ENCODE measurements at regions not wholly inside any gene's neighbourhood (a gene's known extent, or its start where the extent isn't known, plus 50 kb on each side); places are given as distances from the start of the nearest gene placed in this dataset.
A peak's percentile ranks its signal among the peaks of the same experiment; 100 is the strongest.

DNA sequence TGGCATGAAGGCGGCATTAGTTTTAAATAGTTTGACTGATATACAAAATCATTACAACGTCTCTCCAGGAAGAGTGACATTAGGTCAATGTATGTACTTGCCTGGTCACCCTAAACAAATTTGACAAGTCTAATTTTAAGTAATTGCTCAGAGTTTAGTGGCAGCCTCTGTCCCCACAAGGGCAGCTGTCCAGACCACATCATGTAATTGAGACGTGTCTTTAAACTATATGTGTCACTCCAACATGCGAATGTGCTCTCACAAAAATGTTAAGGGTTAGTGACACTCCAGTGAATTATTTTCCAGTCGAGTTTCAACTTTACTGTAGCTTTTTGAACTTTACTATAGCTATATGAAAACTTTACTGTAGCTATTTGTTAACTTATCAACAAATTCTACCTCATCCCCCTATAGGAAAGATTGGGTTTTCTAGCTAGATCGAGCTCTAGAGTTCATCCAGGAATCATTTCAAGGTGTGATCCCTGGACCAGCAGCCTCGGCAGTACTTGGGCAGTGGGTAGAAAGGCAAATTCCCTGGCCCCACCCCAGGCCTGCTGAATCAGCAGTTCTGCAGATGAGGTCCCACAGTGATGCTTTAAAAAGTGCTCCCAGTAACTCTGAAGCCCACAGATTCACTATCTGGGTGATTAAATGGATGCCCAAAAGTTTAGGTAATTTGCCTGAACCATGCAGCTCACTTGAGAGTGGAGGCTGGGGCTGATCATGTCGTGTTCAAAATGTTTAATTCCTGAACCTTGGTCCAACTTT, 66.4 kb upstream of the POU3F3 start:
- no peaks in the 10 kb centered on the region for H3K4me1 ChIP-seq (ENCODE audit: insufficient read depth, low read length)
- no peak overlapping the region for H3K4me3 ChIP-seq (ENCODE audit: low read length)
- Mint-ChIP-seq H3K4me3 (no peak overlapping the region), H3K9me3 (peaks cover 0 to 4% (median 0%) of the 10 kb centered on the region in 5 donors), H3K27ac (no peak overlapping the region), H3K36me3 (no peaks in the 10 kb centered on the region), H3K4me1 (no peaks in the 10 kb centered on the region), H3K27me3 (peaks cover 0 to 5% of the 10 kb centered on the region in 2 donors)
- DNase-seq: no peak
- no peaks in the 10 kb centered on the region for H3K9me3 ChIP-seq (ENCODE audit: low read length)
- H3K27ac ChIP-seq (ENCODE audit: low read depth, low read length): no peak overlapping the region
- ChIA-PET CTCF (no interaction called here), POLR2A (no interaction called here)
- no peaks in the 10 kb centered on the region for H3K27me3 ChIP-seq (ENCODE audit: insufficient read depth, low read length, poor library complexity, severe bottlenecking)
- no peaks in the 10 kb centered on the region for H3K36me3 ChIP-seq (ENCODE audit: insufficient read depth, low read length)

DNA sequence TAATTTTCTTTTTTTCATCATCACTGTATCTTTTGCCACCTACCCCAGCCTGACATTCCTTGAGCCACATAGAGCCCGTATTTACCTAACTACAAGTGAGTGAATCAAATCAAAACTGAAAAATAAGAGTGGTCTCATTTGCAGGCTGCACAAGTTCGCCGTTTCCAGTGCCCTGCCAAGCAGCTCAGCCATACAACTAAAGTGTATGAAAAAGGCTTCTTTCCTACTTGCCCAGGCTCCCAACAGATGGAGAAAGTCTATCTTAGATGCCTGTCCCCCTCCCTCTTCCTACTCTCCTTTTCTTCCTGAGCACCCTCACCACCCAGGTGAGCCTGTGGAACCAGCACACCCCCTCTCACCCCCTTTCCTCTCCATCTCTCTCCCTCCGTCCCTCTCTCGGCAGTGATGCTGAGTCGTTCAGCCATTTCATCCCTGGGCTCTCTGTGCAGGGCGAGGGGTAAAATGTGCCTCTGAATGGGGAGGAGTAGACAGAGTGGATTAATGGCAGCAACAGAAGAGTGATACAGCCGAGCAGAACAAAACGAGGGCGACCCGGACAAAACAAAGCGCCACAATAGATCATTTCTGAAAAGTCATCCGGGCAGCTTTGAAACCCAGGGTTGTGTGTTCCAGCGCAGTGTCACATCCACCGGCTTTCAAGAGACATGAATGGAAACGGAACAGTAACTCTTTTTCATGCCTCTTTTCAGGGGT, 65.0 kb upstream of the POU3F3 start:
- Mint-ChIP-seq H3K4me1 (no peaks in the 10 kb centered on the region), H3K4me3 (no peak overlapping the region), H3K27me3 (peaks cover 0 to 5% of the 10 kb centered on the region in 2 donors), H3K27ac (no peak overlapping the region), H3K9me3 (peaks cover 0 to 4% (median 0%) of the 10 kb centered on the region in 5 donors), H3K36me3 (no peaks in the 10 kb centered on the region)
- ChIA-PET POLR2A (no interaction called here), CTCF (no interaction called here)
- Histone ChIP-seq H3K36me3 (ENCODE audit: insufficient read depth, low read length) (no peaks in the 10 kb centered on the region), H3K9me3 (ENCODE audit: low read length) (no peaks in the 10 kb centered on the region), H3K4me3 (ENCODE audit: low read length) (no peak overlapping the region), H3K4me1 (ENCODE audit: insufficient read depth, low read length) (no peaks in the 10 kb centered on the region), H3K27me3 (ENCODE audit: insufficient read depth, low read length, poor library complexity, severe bottlenecking) (no peaks in the 10 kb centered on the region), H3K27ac (ENCODE audit: low read depth, low read length) (no peak overlapping the region)
- DNase-seq: no peak

GRCh38 chr2:104790100-104790811, 63.7 kb upstream of the POU3F3 start:
- Histone ChIP-seq H3K4me1 (ENCODE audit: insufficient read depth, low read length) (no peaks in the 10 kb centered on the region), H3K27ac (ENCODE audit: low read depth, low read length) (no peak overlapping the region), H3K4me3 (ENCODE audit: low read length) (no peak overlapping the region), H3K36me3 (ENCODE audit: insufficient read depth, low read length) (no peaks in the 10 kb centered on the region), H3K9me3 (ENCODE audit: low read length) (no peaks in the 10 kb centered on the region), H3K27me3 (ENCODE audit: insufficient read depth, low read length, poor library complexity, severe bottlenecking) (no peaks in the 10 kb centered on the region)
- peaks cover 0 to 4% (median 0%) of the 10 kb centered on the region in 5 donors for H3K9me3 Mint-ChIP-seq
- no peak for DNase-seq
- no peaks in the 10 kb centered on the region for H3K36me3 Mint-ChIP-seq
- CTCF ChIA-PET: no interaction called here
- peaks cover 0 to 5% of the 10 kb centered on the region in 2 donors for H3K27me3 Mint-ChIP-seq
- no peaks in the 10 kb centered on the region for H3K4me1 Mint-ChIP-seq
- no peak overlapping the region for H3K27ac Mint-ChIP-seq
- POLR2A ChIA-PET: no interaction called here
- no peak overlapping the region for H3K4me3 Mint-ChIP-seq

DNA sequence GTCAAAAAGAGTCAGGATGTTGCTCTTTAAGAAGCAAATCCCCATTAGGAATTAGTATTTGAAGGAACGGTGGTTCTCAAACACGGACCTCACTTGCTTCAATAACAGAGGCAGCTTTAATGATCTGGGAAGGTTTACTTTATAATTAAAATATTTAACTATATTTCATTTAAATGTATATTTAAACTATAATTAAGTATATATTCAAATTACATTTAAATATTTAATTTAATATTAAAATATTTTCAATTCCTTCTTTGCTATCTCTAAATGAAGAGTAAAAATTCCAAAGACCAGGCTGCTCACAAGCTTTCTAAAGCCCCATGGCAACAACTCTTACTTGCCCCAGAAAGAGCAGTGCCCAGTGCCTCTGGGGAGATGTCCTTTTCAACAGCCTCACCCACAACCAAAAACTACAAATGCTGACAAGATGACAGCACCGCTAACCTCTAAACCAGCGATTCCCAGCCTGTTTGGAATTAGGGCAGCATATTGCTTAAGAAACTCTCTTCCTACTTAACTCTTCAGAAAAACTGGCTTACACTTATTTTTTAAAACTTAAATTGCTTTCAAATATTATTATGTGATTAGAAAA, 62.9 kb upstream of the POU3F3 start:
- Histone ChIP-seq H3K27ac (ENCODE audit: low read depth, low read length) (no peak overlapping the region), H3K27me3 (ENCODE audit: insufficient read depth, low read length, poor library complexity, severe bottlenecking) (no peaks in the 10 kb centered on the region), H3K36me3 (ENCODE audit: insufficient read depth, low read length) (no peaks in the 10 kb centered on the region), H3K9me3 (ENCODE audit: low read length) (no peaks in the 10 kb centered on the region), H3K4me3 (ENCODE audit: low read length) (no peak overlapping the region), H3K4me1 (ENCODE audit: insufficient read depth, low read length) (no peaks in the 10 kb centered on the region)
- H3K27ac Mint-ChIP-seq: no peak overlapping the region
- H3K9me3 Mint-ChIP-seq: peaks cover 0 to 4% (median 0%) of the 10 kb centered on the region in 5 donors
- no peak for DNase-seq
- ChIA-PET CTCF (no interaction called here), POLR2A (no interaction called here)
- H3K4me3 Mint-ChIP-seq: no peak overlapping the region
- no peaks in the 10 kb centered on the region for H3K36me3 Mint-ChIP-seq
- no peaks in the 10 kb centered on the region for H3K4me1 Mint-ChIP-seq
- peaks cover 0 to 5% of the 10 kb centered on the region in 2 donors for H3K27me3 Mint-ChIP-seq

GRCh38 chr2:104793966-104794365, 59.9 kb upstream of the POU3F3 start:
- Mint-ChIP-seq H3K4me1 (no peaks in the 10 kb centered on the region), H3K4me3 (peak overlapping the region in 1 of 7 donors; percentile 33), H3K36me3 (no peaks in the 10 kb centered on the region), H3K9me3 (no peaks in the 10 kb centered on the region), H3K27me3 (peaks cover 0 to 2% of the 10 kb centered on the region in 2 donors), H3K27ac (no peak overlapping the region)
- no peak overlapping the region for H3K27ac ChIP-seq (ENCODE audit: low read depth, low read length)
- ChIA-PET CTCF (no interaction called here), POLR2A (no interaction called here)
- no peak for DNase-seq
- no peak overlapping the region for H3K4me3 ChIP-seq (ENCODE audit: low read length)
- H3K36me3 ChIP-seq (ENCODE audit: insufficient read depth, low read length): no peaks in the 10 kb centered on the region
- H3K4me1 ChIP-seq (ENCODE audit: insufficient read depth, low read length): no peaks in the 10 kb centered on the region
- H3K27me3 ChIP-seq (ENCODE audit: insufficient read depth, low read length, poor library complexity, severe bottlenecking): no peaks in the 10 kb centered on the region
- no peaks in the 10 kb centered on the region for H3K9me3 ChIP-seq (ENCODE audit: low read length)

DNA sequence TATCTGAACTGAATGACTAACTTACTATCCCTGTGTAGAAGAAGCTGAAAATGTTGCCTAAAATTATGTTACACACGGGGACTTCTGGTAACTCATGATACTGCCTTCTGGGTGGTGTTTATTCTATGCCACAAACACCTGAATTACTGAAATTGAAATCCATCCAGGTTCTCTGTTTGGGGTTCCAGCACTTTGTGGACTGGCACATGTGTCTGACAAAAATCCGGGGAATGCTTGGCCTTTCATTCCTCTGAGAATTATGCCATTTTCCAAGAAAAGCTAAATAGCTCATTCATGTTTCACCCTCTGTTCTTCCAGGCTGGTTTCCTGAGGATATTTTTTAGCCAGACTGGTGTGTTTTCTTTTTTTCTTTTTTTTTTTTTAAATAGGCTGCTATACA, 59.5 kb upstream of the POU3F3 start:
- no peak overlapping the region for H3K4me3 ChIP-seq (ENCODE audit: low read length)
- DNase-seq: no peak
- no peaks in the 10 kb centered on the region for H3K27me3 ChIP-seq (ENCODE audit: insufficient read depth, low read length, poor library complexity, severe bottlenecking)
- no peak overlapping the region for H3K27ac ChIP-seq (ENCODE audit: low read depth, low read length)
- no peak overlapping the region for H3K27ac Mint-ChIP-seq
- H3K4me1 Mint-ChIP-seq: no peaks in the 10 kb centered on the region
- no peaks in the 10 kb centered on the region for H3K27me3 Mint-ChIP-seq
- no peaks in the 10 kb centered on the region for H3K36me3 Mint-ChIP-seq
- H3K9me3 Mint-ChIP-seq: no peaks in the 10 kb centered on the region
- no peaks in the 10 kb centered on the region for H3K36me3 ChIP-seq (ENCODE audit: insufficient read depth, low read length)
- H3K4me3 Mint-ChIP-seq: no peak overlapping the region
- POLR2A ChIA-PET: no interaction called here
- no peaks in the 10 kb centered on the region for H3K9me3 ChIP-seq (ENCODE audit: low read length)
- CTCF ChIA-PET: no interaction called here
- no peaks in the 10 kb centered on the region for H3K4me1 ChIP-seq (ENCODE audit: insufficient read depth, low read length)
